SK-N-SH (cell line): ENCODE measurements at regions not wholly inside any gene's neighbourhood (a gene's known extent, or its start where the extent isn't known, plus 50 kb on each side); places are given as distances from the start of the nearest gene placed in this dataset.

ENCODE experiments used
- CTCF ChIA-PET: fragments of 300-600, 350-600 bp; formaldehyde crosslinking; extraction: SDS; loops from one replicate; lab custom pipeline; 2021; lab: Yijun Ruan, JAX
- POLR2A ChIA-PET: fragments of 350-600 bp; sonication (Branson Sonifier 250); formaldehyde crosslinking; extraction: SDS; loops from one replicate; lab custom pipeline; 2020; ENCODE audit warnings: antibody characterized with exemption, inconsistent platforms; lab: Yijun Ruan, JAX
- DNase-seq: peaks from one replicate; pipeline ENCODE4 v3.0.0; 2012
- H2AFZ ChIP-seq: fragments of 200-600 bp; sonication (generic); 2 replicates; pipeline ENCODE4 v1.8.1; 2016; ENCODE audit warnings: antibody characterized with exemption, mild to moderate bottlenecking, low read depth
- H3F3A ChIP-seq: fragments of 200-600 bp; sonication (generic); replicated peaks from 2 replicates; pipeline ENCODE3; 2016; ENCODE audit warnings: antibody characterized with exemption, mild to moderate bottlenecking; ENCODE audit not compliant: insufficient read depth
- H3K27ac ChIP-seq, 2 experiments: fragments of 200-500 bp in 1 of 2; fragments of 200-600 bp in 1 of 2; sonication (Bioruptor generic) in 1 of 2; sonication (generic), shearing (Covaris generic) in 1 of 2; 2 replicates each; pipeline versions ENCODE4 v1.5.1 to v1.6.1; 2014 to 2016; ENCODE audit warnings: low read depth in 2 of 2, inconsistent platforms in 1 of 2, low read length in 1 of 2, mild to moderate bottlenecking in 1 of 2, mixed read lengths in 1 of 2
- H3K27me3 ChIP-seq: fragments of 200-600 bp; sonication (generic), shearing (Covaris generic); 2 replicates; pipeline ENCODE4 v1.6.1; 2016; ENCODE audit warnings: mixed run types; ENCODE audit not compliant: insufficient read depth
- H3K36me3 ChIP-seq, 2 experiments: fragments of 200-500 bp in 1 of 2; fragments of 200-600 bp in 1 of 2; sonication (Bioruptor generic) in 1 of 2; sonication (generic) in 1 of 2; replicated peaks in 1 of 2; 2 replicates each; pipeline versions ENCODE3 to v1.5.1; 2014 to 2016; ENCODE audit warnings: low read length in 1 of 2, mild to moderate bottlenecking in 1 of 2; ENCODE audit not compliant: insufficient read depth in 2 of 2, control insufficient read depth in 1 of 2
- H3K4me1 ChIP-seq, 2 experiments: fragments of 200-500 bp in 1 of 2; fragments of 200-600 bp in 1 of 2; sonication (Bioruptor generic) in 1 of 2; sonication (generic), shearing (Covaris generic) in 1 of 2; 2 replicates each; pipeline versions ENCODE4 v1.5.1 to v1.6.1; 2014 to 2016; ENCODE audit warnings: low read depth in 1 of 2, low read length in 1 of 2, mixed run types in 1 of 2; ENCODE audit not compliant: insufficient read depth in 2 of 2, control insufficient read depth in 1 of 2
- H3K4me2 ChIP-seq: fragments of 200-600 bp; sonication (generic), shearing (Covaris generic); 2 replicates; pipeline ENCODE4 v1.6.1; 2017; ENCODE audit warnings: mixed run types
- H3K4me3 ChIP-seq, 2 experiments: fragments of 200-500 bp in 1 of 2; fragments of 200-600 bp in 1 of 2; sonication (Bioruptor generic) in 1 of 2; sonication (generic), shearing (Covaris generic) in 1 of 2; 2 replicates each; pipeline versions ENCODE4 v1.5.1 to v1.8.1; 2014 to 2016; ENCODE audit warnings: low read depth in 2 of 2, inconsistent platforms in 1 of 2, low read length in 1 of 2, mild to moderate bottlenecking in 1 of 2, mixed read lengths in 1 of 2, moderate library complexity in 1 of 2
- H3K79me2 ChIP-seq: fragments of 200-600 bp; sonication (generic); 2 replicates; pipeline ENCODE4 v1.8.1; 2017; ENCODE audit warnings: mild to moderate bottlenecking; ENCODE audit not compliant: insufficient read depth
- H3K9ac ChIP-seq: fragments of 200-600 bp; sonication (generic); 2 replicates; pipeline ENCODE4 v1.6.1; 2017; ENCODE audit warnings: mixed run types
- H3K9me2 ChIP-seq: fragments of 200-600 bp; sonication (generic); 2 replicates; pipeline ENCODE4 v1.6.1; 2017; ENCODE audit warnings: mixed run types
- H3K9me3 ChIP-seq: fragments of 200-600 bp; sonication (generic); 2 replicates; pipeline ENCODE4 v1.6.1; 2017; ENCODE audit warnings: mixed run types, mild to moderate bottlenecking, moderate library complexity
- H4K20me1 ChIP-seq: fragments of 200-600 bp; sonication (generic); 2 replicates; pipeline ENCODE4 v1.6.1; 2017; ENCODE audit warnings: mild to moderate bottlenecking, mixed run types; ENCODE audit not compliant: insufficient read depth
- EZH2phosphoT487 ChIP-seq: fragments of 200-600 bp; sonication (generic); IDR thresholded peaks from 2 replicates; pipeline ENCODE4 v1.6.1; 2017; ENCODE audit warnings: low read depth, mixed run types, mild to moderate bottlenecking, antibody characterized with exemption, moderate library complexity, borderline replicate concordance
- FOSL2 ChIP-seq: IDR thresholded peaks from 2 replicates; pipeline ENCODE4 v1.4.0; 2012; ENCODE audit warnings: low read depth, mild to moderate bottlenecking, moderate library complexity, borderline replicate concordance
- FOXJ3 ChIP-seq: sonication (generic); formaldehyde crosslinking; IDR thresholded peaks from 2 replicates; pipeline ENCODE4 v1.5.1; 2020; ENCODE audit warnings: mild to moderate bottlenecking, missing genetic modification reagents
- GABPA ChIP-seq: IDR thresholded peaks from 2 replicates; pipeline ENCODE4 v1.4.0; 2012; ENCODE audit warnings: low read depth, mild to moderate bottlenecking
- GATA2 ChIP-seq: sonication (generic); formaldehyde crosslinking; IDR thresholded peaks from 2 replicates; pipeline ENCODE4 v1.5.0; 2020; ENCODE audit warnings: mild to moderate bottlenecking, missing genetic modification reagents
- MAX ChIP-seq: IDR thresholded peaks from 2 replicates; pipeline ENCODE4 v1.4.0; 2012; ENCODE audit warnings: low read depth
- NRF1 ChIP-seq: IDR thresholded peaks from 2 replicates; pipeline ENCODE4 v1.6.1; 2012; ENCODE audit warnings: low read depth, mild to moderate bottlenecking, low read length
- TCF12 ChIP-seq: IDR thresholded peaks from 2 replicates; pipeline ENCODE4 v1.4.0; 2012
- TEAD4 ChIP-seq: IDR thresholded peaks from 2 replicates; pipeline ENCODE4 v1.4.0; 2012; ENCODE audit warnings: mild to moderate bottlenecking, borderline replicate concordance; ENCODE audit not compliant: insufficient read depth
- USF2 ChIP-seq: fragments of 150-350 bp; IDR thresholded peaks from 2 replicates; pipeline ENCODE4 v1.6.1; 2017; ENCODE audit warnings: antibody characterized with exemption, low read length, low read depth, borderline replicate concordance
- ZBTB33 ChIP-seq: IDR thresholded peaks from 2 replicates; pipeline ENCODE4 v1.4.0; 2012; ENCODE audit warnings: low read depth, borderline replicate concordance
- whole genome bisulfite sequencing: methylation state at CpG from one replicate; pipeline ENCODE4 v1.1.6; 2017; ENCODE audit warnings: low lambda C conversion rate; 5-methylcytosine and 5-hydroxymethylcytosine counted together

- H3K27ac ChIP-seq = peak overlapping the region in 1 of 2 experiments; percentile 83; a peak in 2 of 4 replicates
- no peaks in the 10 kb centered on the region for H3K27me3 ChIP-seq
- H3K4me1 ChIP-seq = no peaks in the 10 kb centered on the region; a peak in 2 of 4 replicates
- no peak overlapping the region for H3K9ac ChIP-seq
- DNase-seq = no peak
- peaks cover 17% of the 10 kb centered on the region for H3F3A ChIP-seq
- TF ChIP-seq FOXJ3 (CRISPR knock-in tag) = no peak
- no peak for TF ChIP-seq NRF1
- TF ChIP-seq GATA2 (CRISPR knock-in tag) = no peak
- TF ChIP-seq MAX = no peak
- no peak for TF ChIP-seq FOSL2
- no peak for TF ChIP-seq ZBTB33
- TF ChIP-seq USF2 = no peak
- TF ChIP-seq EZH2phosphoT487 = no peak
- no peak for TF ChIP-seq TEAD4
- no peak overlapping the region for H3K4me3 ChIP-seq
- H3K36me3 ChIP-seq = no peaks in the 10 kb centered on the region
- H3K4me2 ChIP-seq = no peak overlapping the region
- no peaks in the 10 kb centered on the region for H3K9me2 ChIP-seq
- no peaks in the 10 kb centered on the region for H3K79me2 ChIP-seq
- H3K9me3 ChIP-seq = no peaks in the 10 kb centered on the region; the same call in 1 of the 2 replicates
- POLR2A ChIA-PET = no interaction called here
- whole genome bisulfite sequencing = 19% methylated on average over 3 of the region's 3 CpGs
- CTCF ChIA-PET = no interaction called here
- H2AFZ ChIP-seq = no peak overlapping the region
- no peaks in the 10 kb centered on the region for H4K20me1 ChIP-seq
Measured at GRCh38 chr6:140976806-140977205, 1155.9 kb upstream of the GJE1 start.

- Histone ChIP-seq H3K9me3 (no peaks in the 10 kb centered on the region), H3K27me3 (no peaks in the 10 kb centered on the region), H3K4me3 (no peak overlapping the region), H2AFZ (peak overlapping the region; percentile 5; the same call in 1 of the 2 replicates), H3K79me2 (no peaks in the 10 kb centered on the region), H3K4me2 (no peak overlapping the region), H3F3A (no peaks in the 10 kb centered on the region), H3K4me1 (no peaks in the 10 kb centered on the region), H3K36me3 (no peaks in the 10 kb centered on the region), H3K9me2 (no peaks in the 10 kb centered on the region), H4K20me1 (no peaks in the 10 kb centered on the region), H3K27ac (peak overlapping the region in 1 of 2 experiments; percentile 64; a peak in 1 of 4 replicates), H3K9ac (no peak overlapping the region)
- ChIA-PET CTCF (no interaction called here), POLR2A (no interaction called here)
- DNase-seq = no peak
- no peak for TF ChIP-seq GABPA
- TF ChIP-seq TCF12 = peak; percentile 62
- TF ChIP-seq, all 33 proteins: peak for 1
Measured at GRCh38 chr6:140970485-140970884, 1162.2 kb upstream of the GJE1 start.
